Putamen (tissue), 1 donor: ENCODE measurements at regions not wholly inside any gene's neighbourhood (a gene's known extent, or its start where the extent isn't known, plus 50 kb on each side); places are given as distances from the start of the nearest gene placed in this dataset.

Source experiments
- DNase-seq: peaks from one replicate; pipeline ENCODE4 v3.0.0-alpha.2; 2016; ENCODE audit warnings: low spot score

DNA sequence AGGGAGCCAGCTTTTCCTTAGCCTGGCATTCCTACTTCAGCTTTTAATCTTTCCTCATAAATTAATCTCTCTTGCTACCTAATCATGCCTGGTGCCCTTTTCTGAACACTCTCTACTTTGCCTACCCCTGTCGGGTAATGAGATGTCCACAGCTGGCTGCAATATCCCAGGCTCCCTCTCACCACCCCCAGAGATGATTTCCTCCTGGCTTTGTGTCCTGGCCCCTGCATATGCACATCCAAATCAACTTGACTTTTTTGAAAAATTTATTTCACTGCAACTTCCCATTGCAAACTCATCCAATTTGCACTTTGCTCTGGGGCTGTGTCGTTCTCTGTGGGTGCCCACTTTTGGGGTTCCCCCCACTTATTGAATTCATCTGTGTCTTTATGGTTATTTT is 218.1 kb upstream of the SKOR2 start:
- no peak for DNase-seq

DNA sequence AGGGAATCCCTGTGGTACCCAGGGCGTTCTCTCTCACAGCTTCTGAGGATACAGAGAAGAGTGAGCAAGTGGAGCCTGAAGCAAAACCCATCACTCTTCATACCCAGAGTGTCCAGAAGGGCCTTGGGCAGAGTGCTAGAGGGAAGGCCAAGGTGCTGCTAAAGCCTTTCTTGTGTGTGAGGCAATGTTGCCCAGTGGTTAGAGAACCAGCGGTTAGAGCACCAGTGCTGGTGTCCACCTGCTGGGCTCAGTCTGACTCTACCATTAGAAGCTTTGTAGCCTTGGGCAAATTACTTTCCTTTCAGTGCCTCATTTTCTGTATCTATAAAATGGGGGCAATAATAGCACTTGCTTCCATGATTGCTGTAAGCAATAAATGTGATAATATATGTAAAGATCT is 210.5 kb upstream of the SKOR2 start:
- no peak for DNase-seq

DNA sequence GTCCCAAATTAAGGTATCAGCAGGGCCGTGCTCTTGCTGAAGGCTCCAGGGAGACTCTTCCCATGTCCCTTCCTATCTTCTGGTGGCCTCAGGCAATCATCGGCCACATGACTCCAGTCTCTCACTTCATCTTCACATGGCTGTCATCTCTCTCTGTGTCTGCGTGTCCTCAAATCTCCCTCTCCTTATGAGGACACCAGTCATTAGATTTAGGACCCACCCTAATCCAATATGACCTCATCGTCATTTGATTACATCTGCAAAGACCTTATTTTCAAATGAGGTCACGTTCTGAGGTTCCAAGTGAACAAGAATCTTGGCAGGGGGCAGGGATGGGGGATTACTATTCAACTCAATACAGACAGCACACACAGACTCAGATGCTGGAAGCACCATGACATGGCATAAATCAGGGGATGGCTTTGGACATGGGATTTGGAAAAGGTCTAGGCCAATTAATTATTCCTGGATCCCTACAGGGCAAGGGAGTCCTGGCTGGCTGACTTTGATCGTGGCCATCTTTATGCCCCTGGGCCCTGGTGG is 210.0 kb upstream of the SKOR2 start:
- DNase-seq: no peak

DNA sequence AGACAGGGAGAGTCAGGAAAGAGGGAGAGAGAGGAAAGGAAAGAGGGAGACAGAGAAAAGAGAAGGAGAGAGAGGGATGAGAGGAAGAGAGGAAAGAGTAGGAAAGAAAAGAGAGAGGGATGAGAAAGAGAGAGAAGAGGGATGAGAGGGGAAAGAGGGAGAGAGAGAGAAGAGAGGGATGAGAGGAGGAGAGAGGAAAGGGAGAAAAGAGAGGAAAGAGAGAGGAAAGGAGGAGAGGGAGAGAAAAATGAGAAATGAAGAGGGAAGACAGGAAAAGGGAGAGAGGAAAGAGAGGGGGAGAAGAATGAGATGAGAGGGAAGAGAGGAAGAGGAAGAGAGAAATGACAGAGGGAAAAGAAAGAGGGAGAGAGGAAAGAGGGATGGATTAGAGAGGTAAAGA is 207.0 kb upstream of the SKOR2 start:
- DNase-seq: no peak

DNA sequence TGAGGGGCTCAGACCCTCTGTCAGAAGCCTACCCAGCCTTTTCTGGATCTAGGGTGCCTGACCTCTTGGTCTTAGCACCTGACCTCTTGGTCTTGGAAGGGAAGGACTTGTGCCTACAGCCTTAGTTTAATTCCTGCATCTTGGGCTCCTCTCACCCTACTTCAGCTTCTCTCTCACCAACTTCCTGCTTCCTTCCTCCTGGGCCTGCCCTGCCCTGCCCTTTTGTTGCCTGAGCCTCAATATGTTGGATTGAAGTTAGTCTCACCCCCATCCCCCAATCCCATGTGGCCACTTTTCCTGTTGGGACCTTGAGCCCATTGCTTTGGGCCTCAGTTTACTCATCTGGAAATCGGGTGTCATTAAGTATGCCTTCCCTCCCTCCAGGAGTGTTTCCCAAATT is 206.2 kb upstream of the SKOR2 start:
- DNase-seq: no peak

DNA sequence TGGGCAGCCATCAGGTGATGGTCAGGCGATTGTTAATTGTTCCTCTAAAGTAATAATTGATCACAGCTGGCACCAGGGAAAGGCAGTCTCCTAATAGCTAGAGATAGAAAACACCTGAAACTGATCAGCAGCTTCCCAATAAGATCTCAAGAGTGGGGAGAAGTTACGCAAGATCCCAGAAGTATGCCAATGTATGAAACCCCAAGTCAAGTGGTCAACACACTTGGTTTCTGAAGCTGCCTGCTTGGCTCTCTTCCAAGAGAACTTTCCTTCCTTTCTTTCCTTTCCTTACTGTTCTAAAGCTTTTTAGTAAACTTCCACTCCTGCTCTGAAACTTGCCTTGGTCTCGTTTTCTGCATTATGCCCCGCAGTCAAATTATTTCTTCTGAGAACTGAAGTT is 201.6 kb upstream of the SKOR2 start:
- no peak for DNase-seq

DNA sequence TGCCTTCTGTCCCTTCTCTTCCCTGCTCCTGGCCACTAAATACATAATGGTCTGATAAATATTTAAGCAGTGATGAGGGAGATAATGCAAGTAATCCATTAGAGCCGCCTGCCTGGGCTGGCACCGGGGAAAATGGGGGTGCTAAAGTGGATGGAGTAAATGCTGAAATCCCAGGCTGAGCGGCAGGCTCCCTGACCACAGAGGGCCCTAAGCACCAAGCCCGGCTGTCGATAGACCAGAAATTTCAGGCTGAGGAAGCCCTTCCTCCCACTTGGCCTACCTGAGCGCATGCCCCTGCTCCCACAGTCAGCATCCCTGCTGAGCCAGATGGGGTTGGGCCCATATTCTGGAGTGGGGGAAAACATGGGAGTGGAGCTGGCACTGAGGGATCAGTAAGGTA is 197.5 kb upstream of the SKOR2 start:
- DNase-seq: no peak

DNA sequence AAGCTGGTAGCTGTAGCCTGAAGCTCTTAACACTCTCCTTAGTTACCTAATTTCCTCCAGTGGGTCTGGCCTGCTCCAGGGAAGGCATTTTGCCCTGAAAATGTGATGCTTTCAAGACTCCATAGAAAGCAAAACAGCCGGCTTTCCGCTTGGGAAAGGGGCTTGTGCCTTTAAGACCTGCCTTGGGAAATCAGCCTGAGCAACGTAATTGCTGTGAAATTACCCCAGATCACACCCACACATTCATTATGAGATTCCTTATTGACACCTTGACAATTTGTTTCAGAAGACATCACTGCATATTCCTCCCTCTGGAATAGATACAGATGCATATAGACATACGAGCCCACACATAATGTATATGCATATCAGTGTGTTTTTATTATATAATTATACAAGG is 190.5 kb upstream of the SKOR2 start:
- no peak for DNase-seq

DNA sequence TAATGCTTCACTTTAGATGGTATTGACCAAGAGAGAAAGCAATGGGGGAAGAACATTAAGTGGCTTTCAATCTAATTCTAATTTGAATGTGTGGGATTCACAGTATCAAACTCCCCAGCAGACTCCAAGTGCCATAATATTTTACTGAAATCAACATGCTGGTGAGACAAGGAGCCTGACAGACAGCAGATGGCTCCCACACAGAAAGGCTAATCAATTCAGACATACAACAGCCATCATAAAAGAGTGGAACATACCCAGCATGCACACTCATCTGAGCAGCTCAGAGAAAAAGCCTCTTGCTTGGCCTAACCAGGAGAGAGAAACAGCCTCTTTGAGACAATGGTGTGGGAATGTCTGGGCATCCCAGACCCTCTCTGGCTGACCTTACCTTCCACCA is 186.5 kb upstream of the SKOR2 start:
- DNase-seq: no peak

DNA sequence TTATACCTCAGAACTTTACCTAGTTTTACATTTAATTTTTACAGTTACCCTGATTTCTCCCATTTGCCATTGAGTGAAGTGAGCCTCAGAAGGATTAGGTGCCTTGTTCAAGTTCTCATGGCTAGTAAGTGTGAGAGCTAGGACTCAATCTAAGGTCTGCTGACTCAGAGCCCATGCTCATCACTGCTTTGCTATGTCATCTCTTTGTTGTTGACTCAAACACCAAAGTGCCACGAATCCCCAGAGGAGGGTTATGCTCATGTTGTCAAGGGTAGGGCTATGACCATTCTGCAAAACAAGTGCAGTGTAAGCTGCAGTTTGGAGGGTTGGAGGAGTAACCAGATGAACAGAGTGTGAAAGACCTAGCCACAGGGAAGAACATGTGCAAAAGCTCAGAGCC is 185.4 kb upstream of the SKOR2 start:
- DNase-seq: no peak

DNA sequence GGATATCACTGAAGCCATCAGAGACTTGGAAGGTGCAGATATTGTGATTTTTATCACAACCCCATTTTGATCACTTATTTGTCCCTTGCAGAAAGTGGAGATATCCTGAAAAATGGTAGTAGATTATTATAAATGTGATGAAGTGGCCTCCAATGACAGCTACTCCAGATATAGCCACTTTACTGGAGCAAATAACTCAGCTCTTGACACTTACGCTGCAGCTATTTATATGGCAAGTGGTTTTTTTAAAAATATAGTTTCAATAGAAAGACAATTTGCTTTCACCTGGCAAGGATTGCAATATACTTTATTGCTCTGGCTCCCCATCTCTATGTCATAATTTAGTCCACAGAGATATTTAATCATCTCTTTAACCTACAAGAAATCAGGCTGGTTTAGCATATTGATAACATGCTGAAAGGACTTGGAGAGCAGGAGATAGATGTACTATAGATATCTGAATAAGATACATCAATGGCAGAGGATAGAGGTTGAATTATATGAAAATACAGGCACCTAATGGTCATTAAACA is 182.8 kb upstream of the SKOR2 start:
- DNase-seq: no peak

DNA sequence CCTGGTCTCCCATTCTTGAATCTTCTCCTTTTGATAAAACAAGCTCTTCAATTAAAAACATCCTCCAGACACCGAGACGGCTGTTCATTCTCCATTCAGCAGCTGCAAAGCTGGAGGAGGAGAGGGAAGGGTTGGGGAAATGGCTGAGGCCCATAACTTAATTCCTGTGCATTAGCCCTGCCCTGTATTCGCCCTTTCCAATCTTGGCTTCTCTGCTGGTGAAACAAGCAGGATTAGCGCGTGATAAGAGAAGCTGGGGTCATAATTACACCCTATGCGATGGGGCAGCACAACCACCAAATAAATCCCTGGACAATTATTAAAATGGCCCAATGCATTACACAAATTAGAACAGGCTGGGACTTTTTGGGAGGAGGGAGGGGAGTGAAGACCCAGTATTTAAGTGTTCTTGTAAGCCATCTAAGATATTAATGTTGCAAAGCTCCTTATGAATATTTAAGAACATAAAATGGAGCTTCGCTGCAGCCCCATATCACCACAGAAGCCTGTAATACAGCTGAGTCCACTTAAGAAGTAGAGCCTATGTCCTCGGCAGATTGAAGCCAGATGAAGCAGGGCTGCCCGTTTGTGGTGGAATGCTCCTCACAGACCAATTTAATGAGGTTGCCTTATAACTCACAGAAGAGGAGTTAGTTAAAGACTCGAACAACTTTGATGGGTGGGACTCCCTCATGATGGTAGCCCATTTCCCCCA is 176.6 kb upstream of the SKOR2 start:
- DNase-seq: no peak

DNA sequence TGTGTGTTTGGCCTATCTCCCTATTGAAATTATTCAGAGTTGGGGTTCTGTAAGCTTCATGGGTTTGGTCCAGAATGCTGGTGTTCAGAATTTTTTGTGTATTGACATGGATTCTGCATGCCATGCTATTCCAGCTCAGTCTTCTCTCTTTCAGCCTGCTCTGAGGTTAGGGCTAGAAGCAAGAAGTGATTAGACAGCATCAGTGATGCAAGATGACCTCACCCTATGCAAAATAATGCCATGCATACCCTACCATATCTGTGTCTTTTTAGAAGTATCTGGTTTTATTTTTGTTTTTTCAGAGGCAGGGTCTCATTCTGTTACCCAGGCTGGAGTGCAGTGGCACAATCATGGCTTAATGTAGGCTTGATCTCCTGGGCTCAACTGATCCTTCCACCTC is 175.6 kb upstream of the SKOR2 start:
- DNase-seq: no peak

DNA sequence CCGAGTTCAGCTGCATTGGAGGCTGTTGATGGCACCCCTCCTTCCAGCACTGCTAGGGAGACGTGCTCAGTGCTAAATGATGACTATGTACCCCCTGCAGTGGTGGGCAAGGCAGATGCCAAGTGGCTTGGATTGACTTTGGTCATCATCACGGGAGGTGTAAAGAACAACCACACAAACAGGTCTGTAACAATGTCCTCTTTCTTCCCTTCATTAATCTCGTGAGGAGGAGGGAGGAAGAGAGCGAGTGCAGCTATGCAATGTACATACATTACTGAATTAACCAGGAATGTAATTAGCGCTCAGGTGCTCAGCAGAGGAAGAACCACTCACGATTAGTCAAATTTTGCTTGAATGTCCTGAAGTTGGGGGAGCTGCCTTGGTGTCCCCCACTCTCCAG is 173.9 kb upstream of the SKOR2 start:
- DNase-seq: no peak

DNA sequence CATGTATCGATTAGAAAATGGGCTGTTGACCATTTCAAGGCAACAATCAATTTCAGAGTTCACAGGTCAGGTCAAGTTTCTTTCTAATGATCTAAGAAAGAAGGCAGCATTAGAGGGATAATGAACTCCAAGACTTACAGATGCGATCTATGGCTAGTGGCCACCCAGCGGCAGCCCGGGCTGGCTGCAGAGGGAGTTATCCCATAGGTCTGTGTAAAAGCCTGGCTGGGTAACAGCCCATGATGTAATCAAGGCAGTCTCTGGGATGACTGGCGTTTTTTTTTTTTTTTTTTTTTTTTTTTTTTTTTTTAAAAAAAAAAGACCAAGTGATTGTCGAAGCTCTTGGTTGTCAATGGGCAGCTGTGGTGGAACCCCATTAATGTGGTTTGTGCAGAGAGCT is 171.1 kb upstream of the SKOR2 start:
- no peak for DNase-seq

DNA sequence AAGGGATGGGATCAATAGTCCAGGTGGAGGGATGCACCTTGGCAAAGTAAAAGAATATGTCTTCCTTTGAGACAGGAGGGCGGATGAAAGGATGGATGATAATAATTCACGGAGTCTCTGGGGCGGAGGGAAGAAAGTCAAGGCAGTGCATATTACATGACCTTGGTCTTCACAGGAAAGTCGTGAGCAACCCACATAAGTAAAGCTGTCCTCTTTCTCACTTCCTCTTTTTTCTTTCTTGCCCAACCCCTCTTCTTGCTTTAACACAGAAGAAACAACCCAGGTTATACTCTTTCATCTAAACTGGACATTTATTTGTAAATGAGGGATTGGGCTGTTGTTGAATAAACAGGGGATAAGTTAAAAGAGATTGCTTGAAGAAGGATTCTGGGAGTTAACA is 168.7 kb upstream of the SKOR2 start:
- no peak for DNase-seq

DNA sequence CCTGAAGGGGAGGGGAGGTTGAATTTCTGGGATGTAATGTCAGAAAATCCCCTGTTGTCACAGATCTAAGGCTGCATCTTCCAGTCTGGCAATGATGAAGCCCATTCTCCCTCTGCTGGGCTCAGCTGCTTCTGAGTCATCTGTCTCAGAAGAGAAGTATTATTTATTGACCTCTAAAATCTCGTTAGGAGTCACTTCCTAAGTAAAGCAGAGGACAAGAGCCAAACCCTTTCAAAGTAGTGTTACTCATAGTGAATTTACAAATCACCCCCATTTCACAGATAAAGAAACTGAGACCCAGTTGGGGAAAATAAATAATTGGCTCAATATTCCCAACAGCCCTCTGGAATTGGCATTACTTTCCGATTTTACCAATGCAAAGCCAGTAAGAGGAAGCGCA is 167.3 kb upstream of the SKOR2 start:
- no peak for DNase-seq

DNA sequence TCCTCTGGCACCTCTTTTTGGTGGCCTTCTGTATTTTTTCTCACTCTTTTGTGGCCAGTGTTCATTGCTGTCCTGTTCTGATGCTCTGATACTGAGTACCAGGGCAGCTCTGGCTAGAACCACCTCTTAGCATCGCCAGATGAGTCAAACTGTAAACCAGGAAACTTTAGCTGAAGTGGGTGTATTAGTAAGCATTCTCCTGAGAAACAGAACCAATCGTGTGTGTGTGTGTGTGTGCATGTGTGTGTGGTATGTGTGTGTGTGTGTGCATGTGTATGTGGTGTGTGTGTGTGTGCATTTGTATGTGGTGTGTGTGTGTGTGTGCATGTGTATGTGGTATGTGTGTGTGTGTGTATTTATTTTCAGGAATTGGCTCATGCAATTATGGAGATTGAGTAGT is 166.3 kb upstream of the SKOR2 start:
- no peak for DNase-seq

DNA sequence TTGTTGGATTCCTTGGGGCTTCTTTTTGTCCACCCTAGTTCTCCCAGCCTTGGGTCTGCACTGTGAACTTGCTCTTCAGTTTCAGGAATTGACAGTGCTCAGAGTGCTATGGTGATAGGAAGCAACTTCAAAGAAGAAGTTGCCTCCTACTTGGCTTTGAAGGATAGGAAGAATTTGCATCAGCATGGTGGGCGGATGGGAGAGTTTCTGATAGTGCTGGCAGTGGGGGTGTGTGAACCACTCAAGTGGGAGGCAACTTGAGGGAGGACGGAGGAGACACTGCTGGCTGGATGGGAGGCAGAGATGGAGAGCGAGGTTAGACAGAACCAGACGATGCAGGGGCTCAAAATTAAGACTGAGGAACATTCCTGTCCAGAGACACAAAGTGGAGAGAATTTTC is 164.4 kb upstream of the SKOR2 start:
- DNase-seq: peak; percentile 3

DNA sequence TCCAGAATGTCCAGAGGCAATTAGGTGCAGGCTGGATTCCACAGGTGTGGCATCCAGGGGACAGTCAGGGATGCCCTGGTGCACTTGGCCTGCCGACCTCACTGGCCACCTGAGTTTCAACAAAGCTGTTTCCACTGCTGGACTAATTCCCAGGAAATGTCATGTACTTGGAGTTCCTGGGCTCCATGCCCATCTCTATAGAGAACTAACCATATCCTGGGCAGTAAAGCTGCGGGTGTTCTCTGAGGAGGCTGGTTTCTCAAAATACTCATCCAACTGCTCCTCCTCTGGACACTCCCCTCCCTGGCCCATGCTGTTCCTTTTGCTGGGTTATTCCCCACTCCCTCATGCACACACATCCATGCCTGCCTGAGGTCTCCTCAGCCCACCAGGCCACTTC is 161.9 kb upstream of the SKOR2 start:
- no peak for DNase-seq

DNA sequence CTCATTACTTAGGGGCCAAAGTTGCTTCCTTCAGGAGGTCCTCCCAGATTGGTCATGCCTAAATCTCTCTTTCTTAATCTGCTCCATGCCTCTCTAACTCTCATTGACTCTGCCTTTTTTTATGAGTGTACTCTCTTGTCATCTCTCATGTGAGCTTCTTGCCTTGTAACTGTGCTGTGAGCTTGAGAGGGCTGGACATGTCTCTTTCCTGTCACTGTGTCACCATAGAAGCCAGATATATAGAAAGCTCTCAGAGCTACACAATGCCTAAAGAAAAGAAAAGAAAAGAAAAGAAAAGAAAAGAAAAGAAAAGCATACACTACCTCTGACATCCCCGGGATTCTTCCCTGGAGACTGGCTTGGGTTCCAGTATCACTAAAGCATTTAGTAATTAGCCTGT is 161.5 kb upstream of the SKOR2 start:
- DNase-seq: no peak

DNA sequence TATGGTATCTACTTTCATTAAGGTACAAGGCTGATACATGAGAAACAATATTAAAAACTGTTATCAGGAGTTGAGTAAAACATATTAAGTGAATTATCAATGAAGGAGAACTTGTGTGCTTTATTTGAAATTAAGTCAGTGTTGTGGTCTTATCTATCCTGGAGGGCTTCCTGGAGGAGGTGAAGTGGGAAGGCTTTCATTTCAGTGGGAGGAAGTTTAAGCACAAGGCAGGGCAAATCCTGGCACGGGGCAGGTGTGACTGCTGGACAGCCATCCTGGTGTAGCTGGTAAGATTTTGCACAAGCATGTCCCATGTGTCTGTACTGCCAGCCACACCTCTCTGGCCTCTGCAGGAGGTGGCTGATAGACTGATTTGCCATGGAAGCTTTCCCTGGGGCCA is 159.7 kb upstream of the SKOR2 start:
- no peak for DNase-seq

DNA sequence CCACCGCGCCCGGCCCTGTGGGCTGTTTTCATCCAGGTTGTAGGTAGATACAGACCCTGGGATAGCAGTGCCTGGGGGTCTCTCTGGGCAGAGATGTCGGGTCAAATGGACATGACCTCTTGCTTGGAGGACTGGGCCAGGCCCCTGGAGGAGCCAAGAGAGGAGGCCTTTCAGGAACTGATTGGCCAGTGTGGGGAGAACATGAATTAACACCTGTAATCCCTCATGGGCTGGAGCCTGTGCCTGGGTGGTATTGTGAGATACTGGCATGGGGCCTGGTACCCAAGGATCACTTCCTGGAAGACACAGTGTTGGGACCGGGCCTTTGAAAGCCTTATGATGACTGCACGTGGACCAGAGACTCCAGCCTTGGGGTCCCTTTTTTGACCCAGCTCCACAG is 158.7 kb upstream of the SKOR2 start:
- DNase-seq: no peak

DNA sequence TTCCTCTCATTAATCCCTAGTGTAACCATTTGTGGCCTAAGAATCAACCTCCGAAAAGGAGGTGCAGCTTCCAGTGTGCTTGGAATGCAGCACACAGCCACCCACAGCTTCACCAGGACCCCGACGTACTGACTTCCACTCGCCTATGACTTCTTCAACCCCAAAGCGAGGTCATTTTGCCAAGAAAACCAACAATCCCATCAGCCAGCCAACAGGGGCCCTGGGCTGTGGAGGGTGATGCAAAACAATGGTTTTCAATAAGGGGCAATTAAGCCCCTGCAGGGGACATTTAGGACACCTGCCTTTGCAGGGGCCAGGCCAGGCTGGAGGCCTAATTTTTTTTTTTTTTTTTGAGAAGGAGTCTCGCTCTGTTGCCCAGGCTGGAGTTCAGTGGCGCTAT is 158.1 kb upstream of the SKOR2 start:
- no peak for DNase-seq
